Central memory CD4-positive, alpha-beta T cell (primary cell): ENCODE measurements at regions not wholly inside any gene's neighbourhood (a gene's known extent, or its start where the extent isn't known, plus 50 kb on each side); places are given as distances from the start of the nearest gene placed in this dataset.

Source experiments
- DNase-seq: peaks from one replicate; pipeline ENCODE4 v3.0.0; 2022

DNA sequence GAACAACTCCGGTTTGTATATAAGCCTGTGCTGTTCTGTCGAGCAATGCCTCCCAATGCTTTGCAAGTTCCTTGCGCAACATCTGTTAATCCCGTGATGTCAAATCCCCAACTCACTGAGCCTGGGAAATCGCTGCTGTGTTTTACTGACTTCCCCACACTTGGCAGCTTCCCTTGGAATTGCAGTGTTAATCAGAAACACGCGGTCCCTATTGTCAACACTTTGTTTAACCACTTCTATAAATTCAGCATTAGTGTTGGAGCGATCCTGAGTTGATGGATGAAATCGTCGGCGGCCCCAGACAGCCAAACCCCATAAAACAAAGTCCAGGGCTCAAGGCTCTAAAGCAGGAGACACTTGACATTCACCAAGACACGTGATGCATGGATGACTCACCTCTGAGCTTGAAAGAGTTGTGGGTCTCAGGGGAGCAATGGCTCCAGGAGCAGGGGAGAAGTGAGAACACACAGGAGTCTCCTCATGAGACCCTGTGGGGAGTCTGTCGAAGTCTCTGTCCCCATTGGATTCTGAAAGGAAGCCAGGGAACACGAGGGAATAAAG is 555.3 kb downstream of the MIAT start:
- no peak for DNase-seq

DNA sequence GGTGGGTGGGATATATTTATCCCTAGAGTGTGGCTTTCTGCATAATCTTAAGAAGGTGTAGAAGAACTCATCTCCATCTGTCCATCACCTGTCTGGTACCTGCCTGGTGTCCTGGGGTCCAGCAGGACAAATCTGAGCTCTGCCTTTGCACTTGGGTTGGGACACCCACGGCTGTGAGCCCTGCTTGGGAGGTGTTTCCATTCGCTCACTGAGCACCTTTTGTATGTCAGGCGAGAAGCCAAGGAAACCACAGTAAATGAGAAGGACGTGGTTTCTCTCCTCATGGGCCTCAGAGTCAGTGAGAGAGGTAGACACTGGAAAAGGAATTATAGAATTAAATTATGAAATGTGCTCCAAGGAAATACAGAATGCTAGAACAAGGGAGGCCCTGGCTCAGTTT is 555.9 kb downstream of the MIAT start:
- DNase-seq = no peak

DNA sequence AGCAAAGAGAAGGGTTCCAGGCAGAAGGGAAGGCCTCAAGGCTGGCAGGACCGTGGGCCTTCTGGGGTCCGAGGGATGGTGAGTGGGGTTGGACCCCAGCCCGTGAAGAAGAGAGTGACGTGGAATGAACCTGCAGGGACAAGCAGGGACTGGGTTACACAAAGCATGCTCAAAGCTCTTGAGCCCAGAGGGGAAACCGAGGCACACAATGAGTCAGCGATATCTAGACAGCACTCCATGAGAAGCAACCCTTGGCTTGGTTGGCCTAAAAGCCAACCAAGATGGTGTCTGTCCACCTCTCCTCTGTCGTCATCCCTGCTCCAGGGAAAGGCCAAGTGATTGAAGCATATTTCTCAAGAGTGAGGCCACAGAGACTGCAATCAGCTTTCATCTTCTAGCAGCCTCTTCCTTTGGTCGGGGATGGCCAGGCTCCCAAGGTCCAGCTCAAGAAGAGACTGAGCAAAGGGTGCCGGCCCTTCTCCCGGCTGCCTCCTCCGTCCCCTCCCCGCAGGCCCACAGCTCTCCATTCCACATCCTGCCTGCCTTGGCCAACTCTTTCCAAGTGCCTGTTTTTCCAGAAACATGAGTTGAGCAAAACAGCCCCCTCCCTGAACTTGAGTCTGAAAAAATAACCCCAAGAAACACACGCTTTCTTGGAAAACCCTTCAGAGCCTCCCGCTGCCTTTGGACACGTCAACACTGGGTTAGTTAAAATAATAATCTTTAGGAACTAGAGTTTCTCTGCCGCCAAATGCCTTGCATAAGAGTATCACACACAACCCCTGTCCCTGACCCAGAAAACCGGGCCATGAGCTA is 556.6 kb downstream of the MIAT start:
- DNase-seq = no peak

DNA sequence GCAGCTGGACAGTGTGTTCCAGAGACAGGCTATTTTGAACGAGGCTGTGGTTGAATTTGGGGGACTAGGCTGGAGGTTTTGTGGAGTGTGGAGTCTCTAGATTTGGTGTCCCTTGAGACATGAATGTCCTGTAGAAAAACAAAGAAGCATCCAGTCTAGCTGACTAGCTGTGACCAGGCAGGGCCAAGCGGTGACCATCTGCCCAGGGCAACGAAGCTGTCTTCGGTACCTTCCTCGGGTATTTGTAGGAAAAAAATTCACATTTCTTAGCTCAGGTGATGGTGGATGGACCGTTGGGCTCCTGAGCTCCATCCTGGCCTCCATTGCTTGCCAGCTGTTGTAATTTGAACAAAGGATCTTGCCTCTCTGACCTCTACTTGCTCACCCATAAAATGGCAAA is 557.3 kb downstream of the MIAT start:
- DNase-seq = no peak

DNA sequence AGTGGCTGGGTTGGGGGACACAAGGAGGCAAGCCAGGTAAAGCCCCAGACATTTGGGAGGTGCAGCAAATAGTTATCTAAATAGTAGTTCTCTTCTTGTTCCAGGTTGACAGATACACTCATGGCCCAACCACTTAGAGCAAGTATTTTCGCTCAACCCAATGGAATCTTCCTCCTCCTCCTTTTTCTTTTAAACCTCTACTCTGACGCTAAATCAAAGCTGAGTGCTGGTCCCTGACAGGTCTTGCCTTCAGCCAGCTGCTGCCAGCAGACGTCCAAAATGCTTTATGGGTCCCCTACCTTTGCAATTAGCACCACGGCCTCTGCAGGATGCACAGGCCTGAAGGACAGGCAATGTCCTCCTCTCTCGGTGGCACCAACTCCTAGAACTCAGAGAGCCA is 558.5 kb downstream of the MIAT start:
- DNase-seq = no peak

DNA sequence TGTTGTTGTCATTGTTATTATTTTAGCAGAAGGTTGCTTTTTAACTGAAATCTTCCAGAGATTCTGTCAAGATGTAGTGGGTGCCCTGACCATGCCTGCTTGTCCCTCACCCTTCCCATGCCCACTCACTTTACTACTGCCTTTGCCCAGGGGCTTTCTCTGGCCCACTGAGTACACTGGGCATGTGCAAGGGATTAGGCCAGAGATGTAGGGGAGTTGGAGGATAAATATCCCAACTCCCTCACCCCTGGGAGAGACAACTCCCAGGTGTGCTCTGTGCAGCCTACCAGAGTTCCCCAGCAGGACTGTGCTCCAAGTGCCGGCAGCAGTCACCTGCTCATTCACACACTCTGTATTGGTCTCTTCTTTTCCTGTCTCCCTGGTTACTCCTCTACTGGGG is 559.1 kb downstream of the MIAT start:
- DNase-seq = no peak

DNA sequence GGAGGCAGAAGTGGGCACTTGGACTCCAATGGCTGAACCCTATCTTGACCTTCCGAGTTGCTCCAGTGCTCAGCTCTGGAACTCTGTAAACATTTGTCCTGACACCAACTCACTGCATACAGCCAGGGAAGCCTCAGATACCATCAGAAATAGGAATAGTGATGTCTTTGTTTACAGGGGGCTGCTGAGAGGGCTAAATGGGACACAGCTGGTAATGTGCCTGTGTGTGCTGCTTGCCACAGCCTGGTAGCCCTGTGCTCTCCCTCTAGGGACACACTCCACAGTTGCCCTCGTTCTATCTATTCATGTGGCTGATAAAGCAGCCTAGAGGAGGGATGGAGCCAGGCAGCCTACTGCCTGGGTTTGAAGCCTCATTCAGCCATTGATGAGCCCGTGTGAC is 559.8 kb downstream of the MIAT start:
- DNase-seq = no peak

DNA sequence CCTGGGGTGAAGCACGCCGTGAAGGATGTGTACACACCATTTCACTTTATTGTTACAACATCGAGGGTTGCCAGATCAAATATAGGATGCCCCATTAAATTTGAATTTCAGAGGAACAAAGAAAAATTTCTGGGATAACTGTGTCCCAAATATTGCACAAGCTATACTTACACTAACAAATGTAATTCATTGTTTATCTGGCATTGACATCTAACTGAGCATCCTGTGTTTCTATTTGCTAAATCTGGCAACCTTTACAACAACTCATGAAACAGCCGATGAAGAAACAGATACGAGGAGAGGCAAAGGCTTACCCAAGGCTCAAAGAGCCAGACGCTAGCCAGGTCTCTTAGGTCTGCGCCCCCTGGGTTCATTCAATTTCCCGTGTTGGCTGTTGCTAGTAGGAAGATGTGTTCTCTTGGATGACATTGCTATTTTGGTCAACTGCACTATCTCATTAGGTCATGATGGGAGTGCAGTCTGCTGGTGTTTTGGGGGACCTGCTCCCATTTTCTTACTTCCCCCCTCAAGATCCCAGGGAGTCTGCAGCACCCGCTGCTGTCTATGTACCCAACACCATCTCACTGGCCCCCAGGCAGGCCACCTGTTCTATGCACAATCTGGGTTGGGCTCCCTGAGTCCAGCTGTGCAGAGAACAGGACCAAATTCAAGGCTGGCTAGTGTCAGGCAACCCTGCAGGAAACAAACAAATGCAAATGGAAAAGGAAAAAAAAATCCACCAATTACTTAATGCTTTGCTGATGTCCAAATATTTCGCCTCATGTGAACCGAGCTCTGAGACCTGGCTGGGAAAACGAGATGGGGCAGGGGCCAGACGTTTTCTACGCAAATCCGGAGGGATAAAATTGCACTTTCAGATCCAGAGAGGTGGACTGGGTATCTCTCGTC is 560.9 kb downstream of the MIAT start:
- DNase-seq = no peak

DNA sequence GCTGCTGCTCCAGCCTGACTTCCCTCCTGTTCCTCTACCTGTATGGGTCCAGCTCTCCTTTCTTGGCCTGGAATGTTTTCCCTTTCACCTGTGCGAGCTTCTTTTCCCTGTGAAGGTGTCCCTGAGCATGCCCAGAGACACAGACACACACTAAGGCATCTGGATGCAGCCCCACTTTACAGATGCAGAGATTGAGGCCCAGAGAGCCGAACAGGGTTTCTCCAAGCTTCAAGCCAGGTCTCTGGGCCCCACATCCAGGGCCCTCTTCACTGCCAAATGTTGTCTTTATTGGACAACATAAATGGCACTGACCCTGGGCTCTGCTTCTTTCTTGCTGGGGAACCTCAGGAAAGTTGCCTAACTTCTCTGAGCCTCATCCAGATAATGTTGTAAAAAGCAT is 561.6 kb downstream of the MIAT start:
- no peak for DNase-seq

DNA sequence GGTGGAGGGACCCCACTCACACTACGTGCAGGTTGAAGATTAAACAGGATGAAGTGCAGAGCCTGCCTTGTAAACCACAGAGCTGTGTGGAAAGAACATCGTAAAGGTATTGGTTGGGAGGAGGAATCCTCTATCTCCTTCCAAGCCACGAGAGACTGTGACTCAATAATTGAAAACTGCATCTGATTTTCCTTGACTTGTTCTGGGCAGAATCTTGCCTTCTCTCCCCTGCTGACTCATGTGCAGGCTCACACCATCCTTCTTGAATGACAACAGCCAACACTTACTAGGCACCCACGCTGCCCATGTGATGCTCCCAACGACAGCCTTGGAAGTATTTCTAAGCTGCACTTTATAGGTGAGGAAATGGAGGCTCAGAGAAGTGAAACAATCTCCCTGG is 563.0 kb downstream of the MIAT start:
- DNase-seq = no peak

DNA sequence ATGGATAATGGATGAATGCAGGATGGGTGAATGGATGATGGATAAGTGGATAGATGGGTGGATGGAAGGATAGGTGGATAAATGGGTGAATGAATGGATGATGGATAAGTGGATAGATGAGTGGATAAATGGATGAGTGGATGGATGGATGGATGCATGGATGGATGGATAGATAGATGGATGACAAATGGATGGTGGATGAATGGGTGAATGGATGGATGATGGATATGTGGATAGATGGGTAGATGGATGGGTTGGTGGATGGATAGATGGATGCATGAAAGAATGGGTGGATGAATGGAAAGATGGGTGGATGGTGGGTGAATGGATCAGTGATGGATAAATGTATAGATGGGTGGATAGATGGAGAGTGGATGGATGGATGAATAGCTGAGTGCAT is 564.8 kb downstream of the MIAT start:
- DNase-seq = no peak

DNA sequence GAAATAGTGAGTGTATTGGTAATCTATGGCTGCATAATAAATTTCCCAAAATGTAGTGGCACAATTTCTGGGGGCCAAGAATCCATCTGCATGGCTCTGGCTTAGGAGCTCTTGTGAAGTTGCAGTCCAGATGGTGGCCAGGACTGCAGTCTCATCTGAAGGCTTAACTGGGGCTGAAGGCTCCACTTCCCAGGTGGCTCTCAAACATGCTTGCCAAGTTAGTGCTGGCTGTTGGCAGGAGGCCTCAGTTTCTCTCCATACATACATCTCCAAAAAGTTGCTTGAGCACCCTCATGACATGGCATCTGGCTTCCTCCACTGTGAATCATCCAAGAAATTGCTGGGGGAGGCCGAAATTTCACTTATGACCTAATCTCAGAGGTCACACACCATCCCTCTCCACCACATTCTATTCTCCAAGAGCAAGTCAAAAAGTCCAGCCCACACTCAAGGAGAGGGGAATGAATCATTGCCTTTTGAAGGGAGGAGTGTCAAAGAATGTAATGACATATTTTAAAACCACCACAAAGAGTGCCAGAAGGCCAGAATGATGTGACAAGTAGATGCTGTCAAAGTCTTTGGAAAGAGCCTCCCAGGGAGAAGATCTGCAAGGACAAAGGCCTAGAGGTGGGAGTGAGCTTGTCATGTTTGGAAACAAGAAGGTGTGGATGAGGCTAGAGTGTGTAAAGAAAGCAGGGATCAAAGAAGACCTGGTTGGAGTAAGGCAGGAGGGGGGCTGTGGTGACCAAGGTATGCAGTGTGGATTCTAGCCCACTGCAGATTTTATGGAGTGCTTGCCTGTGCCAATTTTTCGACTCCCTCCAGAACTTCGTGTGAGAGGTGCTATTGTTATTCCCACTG is 566.2 kb downstream of the MIAT start:
- no peak for DNase-seq

DNA sequence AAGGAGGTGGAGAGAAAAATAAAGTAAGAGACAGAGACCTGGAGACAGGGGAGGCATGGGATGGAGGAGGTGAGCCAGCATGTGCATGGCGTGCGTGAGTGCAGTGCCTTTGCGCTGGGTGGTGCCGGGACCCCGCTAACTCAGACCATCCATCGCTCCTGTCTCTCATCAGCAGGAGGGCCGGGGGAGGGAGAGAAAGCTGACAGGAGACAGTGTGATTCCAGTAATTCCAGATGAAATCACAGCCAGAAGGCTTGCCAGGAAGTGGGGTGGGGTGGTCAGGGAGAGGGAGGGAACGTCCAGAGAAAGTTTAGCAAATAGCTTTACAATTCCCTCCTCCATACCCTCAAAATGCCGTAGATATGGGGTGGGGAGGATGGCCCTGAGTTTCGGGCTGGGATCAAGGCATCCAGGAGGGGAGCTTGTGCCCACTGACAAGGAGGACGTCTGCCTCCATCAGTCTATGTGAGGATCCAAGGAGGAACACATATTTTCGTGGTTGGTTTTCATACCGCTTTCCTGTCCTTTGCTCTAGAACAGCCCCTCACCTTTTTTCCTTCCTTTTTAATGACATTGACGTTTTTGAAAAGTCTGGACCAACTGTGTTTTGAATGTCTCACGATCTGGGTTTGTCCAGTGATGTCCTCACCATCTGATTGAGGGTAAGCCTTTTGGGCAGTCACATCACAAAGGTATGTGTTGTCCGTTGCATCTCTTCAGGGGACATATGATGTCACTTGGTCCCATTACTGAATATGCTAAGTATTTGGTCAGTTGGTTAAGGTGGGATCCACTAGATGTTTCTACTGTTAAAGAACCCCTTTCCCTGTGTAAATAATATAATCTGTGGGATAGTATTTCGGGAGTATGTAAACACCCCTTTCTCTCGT is 567.3 kb downstream of the MIAT start:
- DNase-seq = no peak

DNA sequence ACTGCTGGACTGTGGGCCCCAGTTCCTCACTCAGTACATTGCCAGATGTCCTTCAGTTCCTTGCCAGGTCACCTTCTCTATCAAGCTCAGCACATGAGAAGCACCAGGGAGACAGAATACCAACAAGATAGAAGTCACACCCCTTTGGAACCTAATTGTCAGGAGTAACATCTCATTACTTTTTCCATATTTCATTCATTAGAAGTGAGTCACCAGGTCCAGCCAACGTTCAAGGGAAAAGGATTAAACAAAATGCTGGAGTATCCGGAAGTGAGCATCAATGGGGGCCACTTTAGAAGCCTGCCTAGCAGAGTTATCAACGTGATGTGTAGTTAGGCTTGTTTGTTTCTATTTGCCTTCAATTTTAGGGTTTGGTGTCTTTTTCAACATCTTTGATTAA is 569.3 kb downstream of the MIAT start:
- DNase-seq = no peak

DNA sequence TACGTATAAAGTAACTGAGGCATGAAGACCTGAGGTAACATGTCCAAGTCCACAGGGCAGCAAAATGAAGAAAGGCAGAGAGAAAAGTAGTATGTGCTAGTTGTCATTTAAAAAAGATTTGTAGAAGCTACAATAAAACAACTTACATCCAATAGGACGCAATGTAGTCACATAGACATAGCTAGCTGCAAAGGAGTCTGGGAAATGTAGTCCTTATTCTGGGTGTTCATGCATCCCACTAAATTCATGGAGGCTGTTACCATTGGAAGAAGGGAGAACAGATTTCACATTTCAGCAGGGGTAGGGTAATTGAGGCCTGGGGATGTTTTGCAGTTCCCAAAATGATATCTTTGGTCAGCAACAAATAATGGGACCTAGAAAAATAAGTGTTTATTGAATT is 571.4 kb downstream of the MIAT start:
- DNase-seq = no peak

DNA sequence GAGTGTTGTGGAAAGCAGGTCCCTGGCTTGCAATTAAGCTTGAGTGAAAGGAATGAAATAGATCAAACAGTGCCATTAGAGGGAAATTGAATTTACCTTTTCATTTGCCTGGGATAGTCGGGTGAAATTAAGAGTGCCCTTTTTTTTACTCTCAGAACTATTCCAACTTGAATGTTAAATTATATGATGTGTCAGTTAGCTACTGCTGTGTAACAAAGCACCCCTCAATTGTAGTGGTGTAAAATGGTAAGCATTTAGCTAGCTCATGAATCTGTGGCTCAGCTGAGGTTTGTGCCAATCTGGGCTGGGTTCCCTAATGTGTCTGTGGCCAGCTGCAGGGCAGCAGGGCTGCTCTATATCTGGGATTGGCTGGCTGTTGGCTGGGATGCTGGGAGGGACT is 571.4 kb downstream of the MN1 start:
- no peak for DNase-seq

DNA sequence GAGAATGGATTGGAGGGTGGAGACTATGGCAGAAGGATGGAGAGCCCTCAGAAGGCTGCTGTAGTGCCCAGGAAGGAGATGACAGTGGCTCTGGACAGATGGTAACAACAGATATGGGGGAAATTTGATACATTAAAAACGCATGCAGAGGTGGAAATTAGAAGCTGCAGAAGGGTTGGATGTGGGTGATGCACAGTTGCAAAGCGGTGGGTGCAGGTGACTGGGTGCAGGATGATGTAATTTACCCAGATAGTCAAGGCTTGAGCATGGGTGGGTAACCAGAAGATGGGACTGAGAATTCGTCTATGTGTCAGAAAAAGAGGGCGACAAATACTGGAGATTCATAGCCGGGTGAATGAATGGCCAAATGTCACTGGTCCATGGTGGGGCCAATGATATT is 570.3 kb downstream of the MN1 start:
- DNase-seq = no peak

DNA sequence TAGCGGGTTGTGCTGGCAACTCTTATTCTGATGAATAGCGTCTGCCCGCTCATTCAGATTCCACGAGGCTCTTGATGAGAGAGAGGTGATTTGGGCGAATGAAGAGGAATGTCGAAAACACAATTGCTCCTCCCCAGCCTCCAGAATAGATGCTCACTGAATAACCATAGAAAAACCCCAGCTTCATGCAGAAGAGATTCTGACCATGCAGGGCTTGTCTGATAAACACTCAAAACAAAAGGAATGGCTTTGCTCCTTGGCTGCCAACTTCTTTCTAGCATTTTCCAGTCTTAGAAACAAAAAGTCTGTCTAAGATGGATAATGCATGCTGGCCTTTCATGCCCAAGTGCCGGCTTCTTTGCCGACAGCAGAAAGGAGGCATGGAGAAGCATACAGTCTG is 569.5 kb downstream of the MN1 start:
- DNase-seq = no peak

DNA sequence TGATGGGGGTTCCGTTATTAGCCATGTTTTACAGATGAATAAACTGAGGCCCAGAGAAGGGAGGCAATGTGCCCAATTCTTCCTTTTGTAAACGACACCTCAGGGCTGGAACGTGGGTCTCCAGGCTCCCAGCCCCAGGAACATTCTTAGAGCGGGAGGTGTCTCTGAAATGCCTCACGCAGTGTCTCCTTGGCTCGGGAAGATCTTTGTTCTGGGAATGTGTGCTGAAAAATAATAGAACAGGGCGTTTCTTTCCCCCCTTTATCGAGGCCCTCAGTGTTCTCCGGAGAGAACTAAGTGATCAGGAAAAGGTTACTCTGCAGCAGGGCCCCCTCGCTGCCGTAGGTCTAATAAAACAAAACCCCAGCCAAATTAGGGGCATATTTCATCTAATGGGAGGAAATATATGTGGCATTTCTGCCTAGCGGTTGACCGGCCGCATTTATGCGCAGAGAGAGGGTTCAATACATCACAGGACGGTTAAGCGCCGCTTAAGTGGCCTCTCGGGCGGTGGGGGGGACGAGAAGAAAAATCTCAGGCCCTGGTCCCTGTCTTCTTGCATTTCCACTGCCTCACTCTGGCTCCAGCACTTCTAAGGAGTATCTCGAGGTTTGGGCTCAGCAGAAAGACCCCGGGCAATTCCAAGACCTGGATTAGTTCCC is 564.3 kb downstream of the MN1 start:
- DNase-seq = no peak

DNA sequence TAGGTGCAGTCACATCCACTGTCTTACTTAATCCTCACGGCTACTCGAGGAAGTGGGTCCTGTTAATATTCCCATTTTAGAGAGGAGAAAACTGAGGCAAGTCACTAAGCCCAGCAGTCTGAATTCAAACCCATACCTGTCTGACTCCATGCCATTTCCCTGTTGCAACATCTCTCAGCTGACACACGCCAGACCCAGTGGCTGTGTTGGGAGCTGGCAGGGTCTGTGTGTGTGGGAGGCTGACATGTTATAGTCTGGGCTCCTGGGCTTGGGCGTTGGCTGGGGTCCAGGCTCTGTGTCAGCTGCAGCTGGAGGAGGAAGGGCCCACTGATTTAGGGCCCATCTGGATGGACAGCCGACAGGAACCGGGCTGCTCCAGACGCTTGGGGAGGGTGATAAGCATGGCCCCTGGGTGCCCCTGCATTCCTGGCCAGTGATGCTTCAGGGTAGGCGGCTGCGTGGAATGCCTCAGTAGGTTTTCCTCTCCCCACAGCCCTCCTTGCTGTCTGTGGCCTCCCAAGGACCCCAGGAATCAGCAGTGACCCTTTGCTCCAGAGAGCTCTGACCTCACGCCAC is 562.5 kb downstream of the MN1 start:
- DNase-seq = no peak

DNA sequence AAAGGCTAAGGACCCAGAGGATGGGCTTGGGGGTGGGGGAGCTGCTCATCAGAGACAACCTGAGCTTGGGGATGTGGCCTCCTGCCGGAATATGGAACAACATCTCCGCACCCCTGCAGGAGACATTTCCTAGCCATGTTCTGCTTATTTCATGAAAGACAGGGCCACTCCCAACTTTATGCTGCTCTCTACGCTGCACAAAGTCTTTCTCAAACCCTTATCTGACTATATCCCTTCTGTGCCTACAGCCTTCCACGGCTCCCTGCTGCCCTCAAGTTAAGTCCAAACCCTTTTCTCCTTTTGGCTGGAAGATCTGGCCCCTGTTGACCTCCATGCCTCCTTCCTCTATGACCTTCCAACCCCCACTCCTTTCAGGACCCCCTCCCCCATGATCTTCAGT is 562.0 kb downstream of the MN1 start:
- no peak for DNase-seq
